Upper lobe of left lung (tissue), 4 donors: ENCODE measurements at regions not wholly inside any gene's neighbourhood (a gene's known extent, or its start where the extent isn't known, plus 50 kb on each side); places are given as distances from the start of the nearest gene placed in this dataset.

Source experiments
- CTCF ChIP-seq, 6 experiments: fragments of 450-650 bp in 4 of 6; fragments of 200-600 bp in 2 of 6; sonication (generic) in 2 of 6; IDR thresholded peaks; one replicate each; pipeline ENCODE4 v1.5.1; 2016 to 2019; ENCODE audit warnings: antibody characterized with exemption in 6 of 6
- EP300 ChIP-seq, 4 donors: sonication (generic); formaldehyde crosslinking; IDR thresholded peaks; one replicate each; pipeline ENCODE4 v1.5.1; 2017; ENCODE audit warnings: antibody characterized with exemption in 4 of 4, control low read depth in 2 of 4
- POLR2A ChIP-seq, 4 donors: fragments of 450-650 bp; IDR thresholded peaks; one replicate each; pipeline ENCODE4 v1.5.1; 2016 to 2017; ENCODE audit warnings: antibody characterized with exemption in 4 of 4, mild to moderate bottlenecking in 2 of 4
- POLR2AphosphoS5 ChIP-seq, 2 donors: sonication (generic); formaldehyde crosslinking; IDR thresholded peaks; one replicate each; pipeline ENCODE4 v1.5.1; 2017; ENCODE audit warnings: antibody characterized with exemption in 2 of 2

GRCh38 chr4:125084608-125085007 lies 230.1 kb upstream of the FAT4 start:
- TF ChIP-seq CTCF (IDR thresholded peaks at IDR 0.05) = no peak
- TF ChIP-seq POLR2AphosphoS5 (IDR thresholded peaks at IDR 0.05) = no peak
- TF ChIP-seq EP300 (IDR thresholded peaks at IDR 0.05) = no peak
- TF ChIP-seq POLR2A (IDR thresholded peaks at IDR 0.05) = no peak
